Activated CD4-positive, alpha-beta T cell treated with anti-CD3 and anti-CD28 coated beads, Interleukin-2, amount 10 ng/mL, durations not matched to agents 7 days and 5 days (primary cell): ENCODE measurements at regions not wholly inside any gene's neighbourhood (a gene's known extent, or its start where the extent isn't known, plus 50 kb on each side); places are given as distances from the start of the nearest gene placed in this dataset.

Source experiments
- CTCF ChIA-PET: fragments of 350-600 bp; sonication (Branson Sonifier 250); formaldehyde crosslinking; loops from one replicate; lab custom pipeline; 2021; ENCODE audit warnings: antibody characterized with exemption; lab: Charles Lee
- POLR2A ChIA-PET: fragments of 350-600 bp; sonication (Branson Sonifier 250); formaldehyde crosslinking; loops from one replicate; lab custom pipeline; 2021; ENCODE audit warnings: antibody characterized with exemption; lab: Charles Lee
- DNase-seq: peaks from one replicate; pipeline ENCODE4 v3.0.0-alpha.2; 2020
- H3K27ac Mint-ChIP-seq: one replicate; pipeline ENCODE4 v1.8.0; 2021; ENCODE audit warnings: mild to moderate bottlenecking, moderate library complexity, mixed read lengths
- H3K27me3 Mint-ChIP-seq: one replicate; pipeline ENCODE4 v1.8.0; 2021; ENCODE audit warnings: mixed read lengths
- H3K36me3 Mint-ChIP-seq: one replicate; pipeline ENCODE4 v1.8.0; 2021; ENCODE audit warnings: low read depth, mixed read lengths
- H3K4me1 Mint-ChIP-seq: one replicate; pipeline ENCODE4 v1.8.0; 2021; ENCODE audit warnings: mixed read lengths
- H3K4me3 Mint-ChIP-seq: one replicate; pipeline ENCODE4 v1.8.0; 2021; ENCODE audit warnings: mild to moderate bottlenecking, moderate library complexity, mixed read lengths
- H3K9me3 Mint-ChIP-seq: one replicate; pipeline ENCODE4 v1.8.0; 2021; ENCODE audit warnings: mixed read lengths

DNA sequence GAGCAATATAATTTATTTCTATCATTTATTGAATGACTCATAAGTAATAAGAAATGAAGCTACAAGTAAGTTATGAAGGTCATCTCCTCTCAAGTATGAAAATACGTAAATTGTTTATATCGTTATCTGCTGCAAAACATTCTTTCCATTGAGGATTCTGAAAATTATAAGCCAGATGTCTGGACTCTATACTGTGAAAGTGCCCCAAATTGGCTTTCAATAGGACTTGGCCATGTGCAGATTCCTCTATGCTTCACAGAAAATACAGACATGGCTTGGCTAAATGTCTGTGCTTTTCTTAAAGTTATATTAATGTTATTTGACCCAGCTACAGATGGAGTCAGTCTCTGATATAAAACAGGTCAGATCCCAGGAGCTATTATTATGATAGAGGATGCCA, 2109.9 kb upstream of the AGA start:
- Mint-ChIP-seq H3K9me3 (peaks cover 13% of the 10 kb centered on the region), H3K4me3 (no peak overlapping the region), H3K36me3 (no peaks in the 10 kb centered on the region), H3K27me3 (no peaks in the 10 kb centered on the region), H3K27ac (no peak overlapping the region), H3K4me1 (no peaks in the 10 kb centered on the region)
- DNase-seq = no peak
- POLR2A ChIA-PET = no interaction called here
- CTCF ChIA-PET = no interaction called here

GRCh38 chr4:179563741-179564140, 2121.5 kb upstream of the AGA start:
- Mint-ChIP-seq H3K27me3 (no peaks in the 10 kb centered on the region), H3K4me3 (no peak overlapping the region), H3K9me3 (peaks cover 16% of the 10 kb centered on the region), H3K36me3 (no peaks in the 10 kb centered on the region), H3K4me1 (no peaks in the 10 kb centered on the region), H3K27ac (no peak overlapping the region)
- ChIA-PET POLR2A (no interaction called here), CTCF (no interaction called here)
- DNase-seq = no peak

DNA sequence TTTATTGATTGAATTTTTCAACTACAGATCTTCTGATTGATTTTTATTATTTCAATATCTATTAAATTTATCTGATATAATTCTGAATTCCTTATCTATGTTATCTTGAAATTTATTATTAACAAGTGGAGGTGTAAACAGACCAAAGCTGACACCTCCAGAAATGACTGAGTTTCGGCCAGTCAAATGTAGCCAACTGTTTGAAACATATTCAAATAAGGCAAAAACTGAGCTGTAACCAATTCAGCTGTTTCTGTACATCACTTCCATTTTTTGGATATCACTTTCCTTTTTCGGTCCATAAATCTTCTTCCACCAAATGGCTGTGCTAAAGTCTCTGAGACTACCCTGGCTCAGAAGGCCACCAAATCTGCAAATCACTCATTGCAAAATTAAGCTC, 2127.3 kb upstream of the AGA start:
- ChIA-PET POLR2A (no interaction called here), CTCF (no interaction called here)
- Mint-ChIP-seq H3K4me1 (no peaks in the 10 kb centered on the region), H3K9me3 (peaks cover 21% of the 10 kb centered on the region), H3K27ac (no peak overlapping the region), H3K27me3 (no peaks in the 10 kb centered on the region), H3K36me3 (no peaks in the 10 kb centered on the region), H3K4me3 (no peak overlapping the region)
- no peak for DNase-seq

- no peak for DNase-seq
- H3K9me3 Mint-ChIP-seq = peaks cover 6% of the 10 kb centered on the region
These were observed 2140.1 kb upstream of the AGA start for GRCh38 chr4:179582164-179582905.

DNA sequence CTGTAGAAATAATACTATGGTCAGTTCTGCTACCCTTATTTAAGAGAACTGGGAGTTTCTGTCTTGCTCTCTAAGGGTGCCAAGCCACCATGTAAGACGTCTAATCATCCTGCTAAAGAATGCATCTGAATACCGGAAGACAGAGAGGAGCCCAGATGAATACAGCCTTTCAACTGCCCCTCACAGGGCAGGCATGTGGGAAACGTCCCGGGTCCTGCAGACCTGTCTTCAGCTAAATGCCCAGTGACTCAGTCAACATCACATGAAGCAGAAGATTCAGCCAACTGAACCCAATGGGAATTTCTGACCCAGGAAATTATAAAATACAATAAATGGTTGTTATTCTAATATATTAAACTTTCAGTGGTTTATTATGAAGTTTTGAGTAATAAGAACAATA, 2141.0 kb upstream of the AGA start:
- H3K27me3 Mint-ChIP-seq = no peaks in the 10 kb centered on the region

More at GRCh38 chr4:179582164-179582905, 2140.1 kb upstream of the AGA start:
- no peaks in the 10 kb centered on the region for H3K36me3 Mint-ChIP-seq
- H3K27ac Mint-ChIP-seq = no peak overlapping the region
- ChIA-PET POLR2A (no interaction called here), CTCF (interaction anchor here (0.5 kb wide), 1 partner anchor 645 kb away, joined by 3 read pairs; no protein-coding TSS in a partner anchor)
- H3K4me1 Mint-ChIP-seq = no peaks in the 10 kb centered on the region
- H3K4me3 Mint-ChIP-seq = no peak overlapping the region
- H3K27me3 Mint-ChIP-seq = no peaks in the 10 kb centered on the region

GRCh38 chr4:179584101-179584500, 2141.9 kb upstream of the AGA start:
- Mint-ChIP-seq H3K36me3 (no peaks in the 10 kb centered on the region), H3K27ac (no peak overlapping the region), H3K9me3 (peaks cover 6% of the 10 kb centered on the region), H3K27me3 (no peaks in the 10 kb centered on the region), H3K4me1 (no peaks in the 10 kb centered on the region), H3K4me3 (no peak overlapping the region)
- ChIA-PET CTCF (no interaction called here), POLR2A (no interaction called here)
- DNase-seq = no peak

More for the DNA sequence above, 2141.0 kb upstream of the AGA start:
- DNase-seq = no peak
- ChIA-PET POLR2A (no interaction called here), CTCF (no interaction called here)
- Mint-ChIP-seq H3K9me3 (peaks cover 6% of the 10 kb centered on the region), H3K36me3 (no peaks in the 10 kb centered on the region), H3K4me3 (no peak overlapping the region), H3K27ac (no peak overlapping the region), H3K4me1 (no peaks in the 10 kb centered on the region)

DNA sequence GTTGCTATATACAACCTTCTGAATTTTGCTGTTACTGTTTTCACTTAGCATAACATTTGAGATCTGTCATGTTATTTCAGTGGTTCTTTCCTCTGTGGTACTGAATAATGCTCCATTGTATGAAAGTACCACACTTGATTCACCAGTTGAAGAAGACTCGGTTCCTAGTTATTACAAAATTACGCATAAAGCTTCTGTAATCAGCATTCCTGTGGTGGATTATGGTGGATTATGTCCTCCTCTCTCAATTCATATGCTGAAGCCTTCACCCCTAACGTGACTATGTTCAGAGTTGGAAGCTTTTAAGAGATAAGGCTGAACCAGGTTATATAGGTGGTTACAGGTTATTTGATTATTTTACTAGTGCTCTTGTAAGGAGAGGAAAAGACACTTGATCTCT, 2143.5 kb upstream of the AGA start:
- ChIA-PET POLR2A (no interaction called here), CTCF (no interaction called here)
- no peaks in the 10 kb centered on the region for H3K27me3 Mint-ChIP-seq
- no peaks in the 10 kb centered on the region for H3K4me1 Mint-ChIP-seq
- H3K36me3 Mint-ChIP-seq = no peaks in the 10 kb centered on the region
- H3K27ac Mint-ChIP-seq = no peak overlapping the region
- H3K4me3 Mint-ChIP-seq = no peak overlapping the region
- H3K9me3 Mint-ChIP-seq = peaks cover 2% of the 10 kb centered on the region
- DNase-seq = no peak

- no peak overlapping the region for H3K27ac Mint-ChIP-seq
- H3K4me1 Mint-ChIP-seq = no peaks in the 10 kb centered on the region
- H3K4me3 Mint-ChIP-seq = no peak overlapping the region
- POLR2A ChIA-PET = no interaction called here
- no peaks in the 10 kb centered on the region for H3K36me3 Mint-ChIP-seq
- peaks cover 2% of the 10 kb centered on the region for H3K9me3 Mint-ChIP-seq
- CTCF ChIA-PET = no interaction called here
- DNase-seq = no peak
- H3K27me3 Mint-ChIP-seq = no peaks in the 10 kb centered on the region
These were observed 2144.2 kb upstream of the AGA start for GRCh38 chr4:179586460-179586859.

- Mint-ChIP-seq H3K9me3 (no peaks in the 10 kb centered on the region), H3K27me3 (no peaks in the 10 kb centered on the region), H3K4me3 (no peak overlapping the region), H3K4me1 (no peaks in the 10 kb centered on the region), H3K27ac (no peak overlapping the region), H3K36me3 (no peaks in the 10 kb centered on the region)
- no peak for DNase-seq
- CTCF ChIA-PET = no interaction called here
- POLR2A ChIA-PET = no interaction called here
These were observed 2153.6 kb upstream of the AGA start for GRCh38 chr4:179595671-179596410.

GRCh38 chr4:179596621-179597020, 2154.4 kb upstream of the AGA start:
- CTCF ChIA-PET = no interaction called here

DNA sequence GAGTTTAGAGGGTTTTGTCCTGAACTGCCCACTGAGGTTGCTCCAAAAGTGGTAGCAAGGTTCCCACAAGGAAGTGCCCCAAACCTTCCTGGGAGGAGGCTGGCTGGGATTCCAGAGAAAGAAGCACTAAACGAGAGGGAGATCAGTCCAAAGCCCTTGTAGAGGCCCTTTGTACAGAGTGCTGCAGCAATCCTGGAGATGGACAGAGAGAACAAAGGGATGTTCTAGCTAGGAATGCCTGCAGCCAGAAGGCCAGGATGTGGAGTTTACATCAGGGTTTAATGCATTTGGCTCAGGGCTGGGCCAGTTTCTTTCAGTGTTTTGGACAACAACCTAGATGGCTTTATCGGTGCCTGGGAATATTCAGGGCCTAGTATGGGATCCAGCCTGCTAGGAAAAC, 2155.1 kb upstream of the AGA start:
- Mint-ChIP-seq H3K4me3 (no peak overlapping the region), H3K36me3 (no peaks in the 10 kb centered on the region), H3K27me3 (no peaks in the 10 kb centered on the region), H3K27ac (no peak overlapping the region), H3K9me3 (no peaks in the 10 kb centered on the region), H3K4me1 (no peaks in the 10 kb centered on the region)
- no peak for DNase-seq
- CTCF ChIA-PET = no interaction called here
- POLR2A ChIA-PET = no interaction called here

More at GRCh38 chr4:179596621-179597020, 2154.4 kb upstream of the AGA start:
- H3K27me3 Mint-ChIP-seq = no peaks in the 10 kb centered on the region
- no peak overlapping the region for H3K4me3 Mint-ChIP-seq
- no peak overlapping the region for H3K27ac Mint-ChIP-seq
- POLR2A ChIA-PET = no interaction called here
- no peaks in the 10 kb centered on the region for H3K9me3 Mint-ChIP-seq
- DNase-seq = no peak
- no peaks in the 10 kb centered on the region for H3K36me3 Mint-ChIP-seq
- no peaks in the 10 kb centered on the region for H3K4me1 Mint-ChIP-seq

- ChIA-PET CTCF (no interaction called here), POLR2A (no interaction called here)
- no peak overlapping the region for H3K4me3 Mint-ChIP-seq
- H3K4me1 Mint-ChIP-seq = no peaks in the 10 kb centered on the region
- no peak for DNase-seq
- H3K9me3 Mint-ChIP-seq = peaks cover 2% of the 10 kb centered on the region
- H3K27ac Mint-ChIP-seq = no peak overlapping the region
- no peaks in the 10 kb centered on the region for H3K36me3 Mint-ChIP-seq
- H3K27me3 Mint-ChIP-seq = no peaks in the 10 kb centered on the region
These were observed 2159.4 kb upstream of the AGA start for GRCh38 chr4:179601671-179602070.

DNA sequence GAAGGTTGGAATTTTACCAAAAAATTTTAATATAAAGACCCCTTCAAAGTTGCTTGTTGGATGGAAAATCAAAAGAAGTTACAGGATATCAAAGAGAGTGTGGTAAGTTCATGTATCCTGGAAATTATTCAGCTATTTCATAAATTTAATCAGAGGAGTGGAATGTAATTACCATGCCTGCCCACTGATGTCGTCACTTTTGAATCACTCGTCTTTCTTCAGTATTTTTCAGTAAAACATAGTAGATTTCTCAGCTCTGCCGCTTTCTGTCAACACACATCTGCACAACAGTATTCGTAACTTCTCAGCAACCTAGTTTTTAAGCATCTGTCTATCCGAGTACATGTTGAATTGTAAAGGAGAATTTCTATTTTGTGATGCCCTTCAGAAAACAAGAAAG, 2163.0 kb upstream of the AGA start:
- POLR2A ChIA-PET = no interaction called here
- Mint-ChIP-seq H3K4me3 (no peak overlapping the region), H3K27ac (no peak overlapping the region), H3K27me3 (no peaks in the 10 kb centered on the region), H3K36me3 (no peaks in the 10 kb centered on the region), H3K4me1 (no peaks in the 10 kb centered on the region), H3K9me3 (peaks cover 6% of the 10 kb centered on the region)
- no peak for DNase-seq
- CTCF ChIA-PET = no interaction called here
